ENCODE measurements at regions not wholly inside any gene's neighbourhood (a gene's known extent, or its start where the extent isn't known, plus 50 kb on each side); places are given as distances from the start of the nearest gene placed in this dataset.

DNA sequence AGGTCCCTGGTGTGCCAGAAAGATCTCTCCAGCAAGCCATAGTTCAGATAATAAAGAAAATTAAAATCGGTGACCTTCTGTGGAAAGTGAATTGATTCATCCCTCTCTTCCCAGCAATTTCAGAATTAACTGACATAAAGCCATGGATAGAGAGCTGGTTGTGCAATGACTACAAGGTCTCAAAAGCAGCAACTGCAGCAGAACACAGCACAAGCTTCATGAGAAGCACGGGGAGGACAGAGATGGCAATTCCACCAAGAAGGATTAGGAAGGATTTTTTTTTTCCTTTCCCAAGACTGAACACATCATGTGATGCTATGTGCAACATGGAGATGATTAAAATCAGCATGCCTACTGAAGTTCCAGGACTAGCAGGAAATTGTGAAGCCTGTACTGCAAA is 154.9 kb upstream of the PLEKHG7 start:
- TF ChIP-seq, protein P1, sequence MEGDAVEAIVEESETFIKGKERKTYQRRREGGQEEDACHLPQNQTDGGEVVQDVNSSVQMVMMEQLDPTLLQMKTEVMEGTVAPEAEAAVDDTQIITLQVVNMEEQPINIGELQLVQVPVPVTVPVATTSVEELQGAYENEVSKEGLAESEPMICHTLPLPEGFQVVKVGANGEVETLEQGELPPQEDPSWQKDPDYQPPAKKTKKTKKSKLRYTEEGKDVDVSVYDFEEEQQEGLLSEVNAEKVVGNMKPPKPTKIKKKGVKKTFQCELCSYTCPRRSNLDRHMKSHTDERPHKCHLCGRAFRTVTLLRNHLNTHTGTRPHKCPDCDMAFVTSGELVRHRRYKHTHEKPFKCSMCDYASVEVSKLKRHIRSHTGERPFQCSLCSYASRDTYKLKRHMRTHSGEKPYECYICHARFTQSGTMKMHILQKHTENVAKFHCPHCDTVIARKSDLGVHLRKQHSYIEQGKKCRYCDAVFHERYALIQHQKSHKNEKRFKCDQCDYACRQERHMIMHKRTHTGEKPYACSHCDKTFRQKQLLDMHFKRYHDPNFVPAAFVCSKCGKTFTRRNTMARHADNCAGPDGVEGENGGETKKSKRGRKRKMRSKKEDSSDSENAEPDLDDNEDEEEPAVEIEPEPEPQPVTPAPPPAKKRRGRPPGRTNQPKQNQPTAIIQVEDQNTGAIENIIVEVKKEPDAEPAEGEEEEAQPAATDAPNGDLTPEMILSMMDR (IDR thresholded peaks at IDR 0.05): no peak
- no peak for TF ChIP-seq POLR2A (IDR thresholded peaks at IDR 0.05)
